KBM-7 (cell line): ENCODE measurements at regions not wholly inside any gene's neighbourhood (a gene's known extent, or its start where the extent isn't known, plus 50 kb on each side); places are given as distances from the start of the nearest gene placed in this dataset.

Source experiments
- DNase-seq: peaks from one replicate; pipeline ENCODE4 v3.0.0-alpha.2; 2015
- in situ Hi-C: fragments of 300-500 bp; cut with MboI; formaldehyde crosslinking; loops from 2 replicates; pipeline ENCODE4 v1.14.3; 2020; ENCODE audit warnings: low sequenced_read_pairs, low pct_unique_long_range_greater_than_20kb, mixed read lengths

DNA sequence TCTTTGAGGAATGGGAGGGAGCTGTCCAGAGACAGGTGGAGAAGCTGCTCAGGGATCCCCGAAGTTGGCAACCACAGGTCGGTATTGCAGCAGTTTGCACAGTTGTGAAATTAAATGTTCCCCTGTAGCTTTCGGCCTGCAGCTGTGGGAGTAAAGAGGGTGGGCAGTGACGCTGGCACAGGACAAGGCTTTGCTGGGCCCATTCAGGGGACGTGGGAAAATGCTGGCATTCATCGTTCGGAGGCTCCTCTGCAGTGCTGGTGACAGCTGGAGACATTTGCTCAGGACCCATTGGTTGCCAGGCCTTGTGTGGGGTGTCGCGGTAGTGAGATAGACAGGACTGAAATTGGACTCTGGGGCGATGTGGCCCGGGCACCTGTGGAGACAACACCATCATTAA, 173.7 kb downstream of the MYCN start:
- no peak for DNase-seq
- in situ Hi-C loops = no loop called here

DNA sequence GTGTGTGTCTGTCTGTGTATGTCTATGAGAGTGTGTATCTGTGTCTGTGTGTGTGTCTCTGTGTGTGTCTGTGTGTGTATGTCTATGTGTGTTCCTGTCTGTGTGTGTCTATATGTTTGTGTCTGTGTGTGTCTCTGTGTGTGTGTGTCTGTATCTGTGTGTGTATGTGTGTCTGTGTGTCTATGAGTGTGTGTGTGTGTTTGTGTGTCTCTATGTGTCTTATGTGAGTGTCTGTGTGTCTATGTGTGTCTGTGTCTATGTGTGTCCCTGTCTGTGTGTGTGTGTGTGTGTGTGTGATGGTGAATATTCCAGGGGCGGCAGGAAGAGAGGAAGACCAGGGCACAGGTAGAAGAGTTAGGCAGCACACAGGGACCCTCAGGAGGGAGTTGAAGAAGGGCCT, 173.2 kb downstream of the MYCN start:
- in situ Hi-C loops = no loop called here
- no peak for DNase-seq

DNA sequence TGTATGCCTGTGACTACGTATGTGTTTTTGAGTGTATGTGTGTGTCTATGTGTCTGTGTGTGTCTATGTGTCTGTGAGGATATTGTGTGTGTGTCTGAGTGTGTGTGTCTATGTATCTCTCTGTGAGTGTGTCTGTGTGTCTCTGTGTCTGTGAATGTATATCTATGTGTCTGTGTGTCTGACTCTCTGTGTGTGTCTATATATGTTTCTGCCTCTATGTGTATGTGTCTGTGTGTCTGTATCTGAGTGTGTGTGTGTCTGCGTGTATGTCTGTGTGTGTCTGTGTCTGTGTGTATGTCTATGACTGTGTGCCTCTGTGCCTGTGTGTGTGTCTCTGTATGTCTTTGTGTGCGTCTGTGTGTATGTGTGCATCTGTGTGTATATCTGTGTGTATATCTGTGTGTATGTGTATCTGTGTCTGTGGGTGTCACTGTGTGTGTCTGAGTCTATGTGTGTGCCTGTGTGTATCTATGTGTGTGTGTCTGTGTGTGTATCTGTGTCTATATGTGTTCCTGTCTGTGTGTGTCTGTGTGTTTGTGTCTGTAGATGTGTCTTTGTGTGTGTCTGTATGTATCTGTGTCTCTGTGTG, 172.7 kb downstream of the MYCN start:
- in situ Hi-C loops = no loop called here
- DNase-seq = no peak

DNA sequence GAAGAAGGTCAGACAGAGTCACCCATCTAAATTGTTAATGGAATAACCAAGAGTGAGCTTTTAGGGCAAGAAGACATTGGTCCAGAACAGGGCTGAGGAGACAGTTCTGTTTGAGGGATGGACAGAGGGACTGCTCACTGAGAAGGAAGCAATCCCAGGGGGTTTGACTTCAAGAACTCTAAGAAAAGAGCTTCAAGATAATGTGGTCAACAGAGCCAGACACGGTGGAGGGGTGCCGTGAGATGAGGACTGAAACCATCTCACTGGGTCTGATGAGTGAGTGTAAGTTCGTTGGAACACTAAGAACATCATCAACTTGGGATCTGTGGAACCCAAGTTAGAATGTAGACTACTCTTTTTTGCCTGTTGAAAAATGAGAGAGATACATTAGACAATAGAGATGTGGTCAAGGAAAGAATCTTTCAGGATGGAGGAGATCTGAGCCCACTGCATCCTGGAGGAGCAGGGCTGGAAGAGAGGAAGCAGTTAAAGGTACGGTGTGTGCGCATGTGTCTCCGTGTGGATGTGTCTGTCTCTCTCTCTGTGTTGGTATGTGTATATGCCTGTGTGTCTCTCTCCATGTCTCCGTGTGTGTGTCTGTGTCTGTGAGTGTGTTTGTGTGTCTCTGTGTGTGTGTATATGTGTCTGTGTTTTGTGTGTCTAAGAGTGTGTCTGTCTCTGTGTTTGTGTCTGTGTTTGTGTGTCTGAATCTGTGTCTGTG, 172.1 kb downstream of the MYCN start:
- in situ Hi-C loops = no loop called here
- DNase-seq = no peak

DNA sequence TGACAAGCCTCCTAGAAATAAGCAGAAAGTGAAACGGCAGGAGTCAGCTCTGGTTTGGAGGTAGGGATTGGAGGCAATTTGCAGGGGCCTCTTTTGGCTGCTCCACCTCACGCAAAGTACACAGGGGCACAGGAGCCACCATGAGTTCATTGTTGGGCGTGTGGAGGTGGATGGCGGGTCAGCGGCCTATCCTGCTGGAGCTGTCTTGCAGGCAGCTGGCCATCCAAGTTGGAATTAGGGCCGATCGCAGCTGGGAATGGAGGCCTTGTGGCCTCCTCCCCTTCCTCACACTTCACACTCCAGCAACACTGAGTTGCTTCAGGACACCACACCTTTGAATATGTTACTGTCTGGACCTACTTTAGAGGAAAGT, 171.5 kb downstream of the MYCN start:
- no peak for DNase-seq
- in situ Hi-C loops = no loop called here

DNA sequence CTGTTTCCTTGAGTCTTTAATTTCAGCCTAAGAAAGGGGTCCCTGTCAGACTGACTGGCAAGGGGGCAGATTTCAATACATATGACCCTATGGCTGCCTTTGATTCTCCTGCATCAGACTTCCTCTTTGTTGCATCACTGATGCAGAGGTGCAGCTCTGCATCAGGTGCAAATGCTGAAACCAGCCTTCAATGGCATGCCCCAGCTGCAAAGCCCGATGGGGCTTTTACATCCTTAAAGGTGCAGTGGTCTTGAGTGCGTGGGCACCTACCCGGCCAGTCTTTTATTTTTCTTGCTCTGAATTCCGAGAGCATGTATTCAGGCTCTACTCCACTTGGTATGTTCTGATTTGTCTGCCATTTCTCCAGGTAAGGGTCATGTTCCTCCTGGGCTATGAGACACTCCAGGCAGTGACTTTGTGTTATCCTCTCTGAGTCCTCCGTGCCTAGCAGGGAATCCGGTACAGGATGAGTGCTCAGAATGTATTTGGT, 169.5 kb downstream of the MYCN start:
- in situ Hi-C loops = no loop called here
- DNase-seq = no peak

DNA sequence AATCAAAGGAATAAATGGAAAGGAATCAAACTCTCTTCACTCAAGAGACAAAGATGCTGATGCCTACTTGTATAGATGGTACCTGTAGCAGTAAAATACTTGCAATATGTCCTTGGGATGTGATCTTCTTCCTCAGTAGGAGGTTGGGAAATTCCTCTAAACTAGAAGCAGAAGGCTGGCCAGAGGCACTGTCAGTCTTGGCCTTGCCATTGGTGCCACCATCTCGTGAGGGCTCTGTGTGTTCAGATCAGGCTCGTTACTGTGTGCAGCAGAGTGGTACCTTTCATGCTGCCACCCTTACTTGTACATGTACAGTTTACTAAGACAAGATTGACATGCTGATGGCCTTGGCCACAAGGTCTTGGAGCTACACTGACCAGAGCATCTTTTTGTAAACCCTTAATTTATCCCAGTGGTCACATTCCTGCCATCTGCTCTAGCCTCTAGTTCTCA, 169.0 kb downstream of the MYCN start:
- DNase-seq = no peak
- in situ Hi-C loops = no loop called here

DNA sequence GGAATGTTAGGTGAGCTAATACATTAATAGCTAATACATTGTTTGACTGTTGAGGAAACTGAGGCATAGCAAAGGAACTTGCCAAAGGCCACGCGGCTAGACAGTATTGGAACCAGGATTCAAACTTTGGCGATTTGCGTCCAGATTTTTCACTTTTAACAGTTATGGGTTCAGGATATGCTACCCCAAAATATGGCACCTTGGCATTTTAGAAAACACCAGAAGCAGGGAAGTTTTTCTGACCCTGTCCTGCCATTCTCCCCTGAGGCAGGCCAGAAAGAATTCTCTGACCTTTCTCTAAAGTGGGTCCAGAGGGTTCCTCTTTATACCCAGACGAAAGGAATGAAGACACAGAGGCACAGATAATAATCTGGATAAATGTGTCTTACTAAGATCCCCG, 166.9 kb downstream of the MYCN start:
- no peak for DNase-seq
- in situ Hi-C loops = no loop called here

DNA sequence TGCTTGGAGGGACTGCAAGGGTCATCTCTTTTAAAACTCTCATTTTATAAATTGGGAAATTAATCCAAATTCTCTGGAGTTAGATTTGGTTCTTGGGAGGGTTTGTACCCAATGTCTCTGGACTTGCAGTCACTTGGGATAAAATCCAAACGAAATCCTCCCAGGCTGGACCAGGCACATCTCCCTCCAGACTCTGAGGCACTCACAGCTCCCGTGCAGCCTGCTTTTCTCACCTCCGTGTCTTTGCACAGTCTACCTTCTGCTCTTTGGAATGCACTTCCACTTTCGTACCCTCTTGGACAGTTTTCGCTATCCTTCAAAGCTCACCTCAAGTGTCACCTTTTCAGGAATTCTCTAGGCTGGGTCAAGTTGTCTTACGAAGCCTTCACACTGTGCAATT, 166.3 kb downstream of the MYCN start:
- DNase-seq = no peak
- in situ Hi-C loops = no loop called here

DNA sequence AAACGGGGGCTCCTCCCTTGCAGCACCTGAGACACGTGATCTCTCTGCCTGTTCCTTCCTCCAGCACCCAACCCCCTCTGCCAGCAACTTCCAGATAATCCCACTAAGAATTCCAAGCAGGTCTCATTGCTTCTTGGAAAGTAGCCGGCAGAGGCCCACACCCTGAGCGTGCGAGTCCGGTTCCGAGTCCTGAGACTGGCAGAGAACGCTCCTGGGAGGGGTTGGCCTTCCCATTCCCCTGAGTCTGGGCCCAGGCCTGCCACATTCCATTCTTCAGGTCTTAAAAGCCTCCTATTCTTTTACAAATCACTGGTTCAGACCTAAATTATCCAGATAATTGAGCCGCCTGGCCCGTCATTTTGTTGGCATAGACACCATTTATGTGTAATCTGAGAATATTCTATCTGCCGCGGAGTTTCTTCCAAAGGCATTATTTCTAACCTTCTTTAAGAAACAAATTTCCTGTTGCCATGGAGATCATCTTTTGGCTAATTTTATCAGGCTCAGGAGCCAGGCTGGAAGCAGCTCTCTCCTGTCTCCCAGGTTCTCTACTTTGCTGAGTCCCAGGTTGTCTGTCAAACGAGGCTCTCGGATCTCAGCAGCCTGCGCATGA, 165.4 kb downstream of the MYCN start:
- no peak for DNase-seq
- in situ Hi-C loops = no loop called here

DNA sequence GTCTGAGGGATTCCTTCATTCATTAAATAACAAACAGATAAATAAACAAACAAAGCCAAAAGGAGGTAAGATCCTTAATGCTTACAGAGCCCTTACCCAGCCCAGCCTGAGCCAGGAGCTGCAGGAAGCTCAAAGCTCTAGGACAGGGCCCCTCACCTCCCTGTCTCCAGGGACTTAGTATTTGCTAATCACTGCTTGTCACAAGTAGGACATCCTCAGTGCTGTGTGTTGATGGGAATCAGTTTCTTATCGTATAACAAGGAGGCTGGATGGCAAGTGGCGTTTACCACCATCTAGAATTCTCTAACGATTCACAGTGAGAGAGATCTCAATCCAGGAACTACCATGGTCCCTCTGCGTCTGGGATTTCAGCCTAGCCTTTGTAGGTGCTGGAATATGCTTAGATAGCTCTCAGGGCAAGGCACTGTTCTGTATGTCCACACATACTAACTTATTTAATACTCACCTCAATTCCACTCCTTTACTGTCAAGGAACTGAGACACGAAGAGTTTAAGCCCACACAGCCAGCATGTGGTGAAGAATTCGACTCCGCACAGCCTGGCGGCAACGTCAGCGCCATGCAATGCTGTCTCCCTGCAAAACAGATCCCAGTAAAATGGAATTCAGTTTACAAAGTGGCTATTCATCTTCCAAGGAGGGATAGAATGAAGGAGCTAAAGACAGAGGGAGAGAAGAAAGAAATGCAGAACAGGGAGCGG, 164.8 kb downstream of the MYCN start:
- in situ Hi-C loops = no loop called here

DNA sequence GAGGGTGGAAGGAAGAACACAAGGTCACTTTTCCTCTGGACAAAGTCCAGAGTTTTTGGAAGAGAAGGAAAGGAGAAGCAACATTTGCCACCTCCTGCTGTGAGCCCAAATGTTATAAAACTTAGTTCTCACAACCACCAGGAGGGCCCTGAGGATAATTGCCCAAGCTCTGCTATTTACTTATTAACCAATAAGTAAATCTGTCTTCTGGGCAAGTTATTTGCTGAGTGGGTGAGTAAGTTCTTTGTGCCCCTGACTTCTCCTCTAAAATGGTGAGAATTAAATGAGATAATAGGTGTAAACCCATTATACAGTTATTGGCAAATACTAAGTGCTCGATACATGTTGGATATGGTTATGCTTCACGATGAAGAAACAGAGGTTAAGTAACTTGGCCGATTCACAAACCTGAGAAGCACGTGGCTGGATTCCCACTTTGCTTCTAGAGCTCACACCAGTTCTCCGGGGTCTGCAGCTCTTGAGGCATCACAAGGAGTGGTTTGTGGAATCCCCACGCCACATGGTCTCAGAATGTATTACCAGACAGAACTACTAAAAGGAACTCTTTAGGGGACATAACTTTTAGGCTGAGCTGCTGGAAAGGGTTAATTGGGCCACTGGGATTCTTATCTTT, 164.1 kb downstream of the MYCN start:
- no peak for DNase-seq
- in situ Hi-C loops = no loop called here

More for the DNA sequence above, 164.8 kb downstream of the MYCN start:
- no peak for DNase-seq

DNA sequence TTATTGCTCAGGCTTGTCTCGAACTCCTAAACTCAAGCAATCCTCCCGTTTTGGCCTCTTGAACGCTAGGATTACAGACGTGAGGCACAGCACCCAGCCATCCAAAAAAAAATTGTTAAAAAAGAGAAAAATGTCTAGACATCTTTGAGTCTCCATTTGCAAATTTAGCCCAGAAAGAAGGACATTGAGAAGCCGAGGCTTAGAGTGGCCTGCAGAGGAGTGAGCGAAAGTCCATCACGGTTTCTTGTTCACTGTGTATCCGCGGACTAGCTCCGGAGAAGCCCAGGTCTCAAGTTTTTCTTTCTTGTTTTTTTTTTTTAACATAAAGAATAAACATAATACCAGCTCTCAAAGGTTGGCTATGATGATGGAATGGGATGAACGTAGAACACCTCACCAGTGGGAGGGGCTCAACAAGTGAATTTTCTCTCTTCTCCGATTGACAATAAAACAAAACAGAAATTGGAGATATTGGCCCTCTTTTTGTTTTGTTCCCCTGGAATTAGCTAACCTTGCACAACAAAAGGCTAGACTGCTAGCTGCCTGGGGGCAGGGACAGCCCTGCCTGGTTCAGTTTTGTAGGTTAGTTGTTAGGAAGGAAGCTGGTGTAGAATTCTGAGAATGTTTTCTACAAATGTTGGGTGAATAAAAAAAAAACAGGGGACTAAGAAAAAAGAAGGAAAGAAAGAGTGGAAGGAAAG, 163.4 kb downstream of the MYCN start:
- in situ Hi-C loops = no loop called here
- no peak for DNase-seq

DNA sequence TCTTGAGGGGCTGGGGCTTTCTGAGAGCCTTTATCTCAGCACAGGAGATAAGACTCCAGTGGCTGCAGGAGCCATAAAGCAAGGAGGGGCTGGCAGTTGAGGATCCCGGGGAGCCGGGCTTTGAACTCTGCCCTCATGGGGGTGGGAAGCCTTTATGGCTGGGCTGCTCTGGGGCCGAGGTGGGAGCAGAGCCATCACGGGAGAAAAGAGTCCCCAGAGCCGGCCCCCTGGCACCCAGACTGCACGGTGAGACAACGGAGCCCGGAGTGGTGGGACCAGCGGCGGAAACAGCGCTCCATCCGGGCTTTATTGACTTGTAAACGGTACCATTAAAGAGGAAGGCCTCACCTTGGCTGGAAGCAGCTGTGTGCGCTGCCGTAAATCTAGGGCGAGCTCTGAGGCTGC, 162.6 kb downstream of the MYCN start:
- DNase-seq = no peak
- in situ Hi-C loops = no loop called here

DNA sequence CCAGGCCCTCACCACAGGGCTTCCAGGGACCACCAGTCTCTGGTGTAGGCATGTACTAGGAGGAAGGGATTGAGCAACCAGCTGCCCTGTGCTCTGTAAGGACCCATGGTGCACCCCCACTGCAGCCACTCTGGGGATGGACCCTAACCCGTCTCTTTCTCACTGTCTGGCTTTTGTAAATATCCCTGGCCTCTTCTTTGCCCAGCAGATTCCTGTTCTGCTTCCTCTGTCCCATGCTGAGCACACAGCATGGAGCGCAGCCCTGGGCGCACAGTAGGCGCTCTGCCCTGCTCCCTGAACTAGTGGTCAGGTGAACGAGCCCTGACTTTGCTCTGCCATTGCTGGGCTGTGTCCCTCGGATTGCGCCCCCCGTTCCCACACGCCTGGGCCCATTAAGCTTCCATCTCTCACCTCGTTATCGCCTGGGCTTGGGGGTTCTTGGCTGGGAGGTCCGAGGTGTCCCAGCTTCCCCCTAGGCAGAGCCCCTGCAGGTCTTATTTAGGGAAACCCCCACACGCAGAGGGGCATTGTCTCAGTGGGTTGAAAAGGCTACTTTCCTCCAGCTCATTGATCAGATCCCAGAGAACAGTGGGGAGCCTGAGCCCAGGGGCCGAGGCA, 162.1 kb downstream of the MYCN start:
- in situ Hi-C loops = no loop called here
- DNase-seq = no peak

DNA sequence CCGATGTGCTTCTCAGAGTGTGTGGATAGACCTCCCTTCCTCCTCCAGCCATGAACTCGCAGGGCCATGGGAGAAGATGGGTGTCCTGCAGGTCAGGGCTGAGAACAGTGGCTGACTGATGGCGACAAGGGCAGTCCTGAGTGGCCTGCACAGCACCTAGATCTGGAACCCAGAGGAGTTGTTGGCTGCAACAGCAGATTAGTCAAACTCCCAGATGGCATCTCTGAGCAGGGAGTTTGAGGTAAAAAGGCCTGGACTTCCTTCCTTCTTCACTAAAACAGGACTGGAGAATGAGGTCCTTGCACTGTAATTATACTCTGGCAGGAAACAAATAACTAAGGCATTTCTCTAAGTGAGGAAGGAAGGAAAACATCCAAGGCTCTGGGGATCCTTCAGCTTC, 160.8 kb downstream of the MYCN start:
- DNase-seq = no peak
- in situ Hi-C loops = no loop called here

DNA sequence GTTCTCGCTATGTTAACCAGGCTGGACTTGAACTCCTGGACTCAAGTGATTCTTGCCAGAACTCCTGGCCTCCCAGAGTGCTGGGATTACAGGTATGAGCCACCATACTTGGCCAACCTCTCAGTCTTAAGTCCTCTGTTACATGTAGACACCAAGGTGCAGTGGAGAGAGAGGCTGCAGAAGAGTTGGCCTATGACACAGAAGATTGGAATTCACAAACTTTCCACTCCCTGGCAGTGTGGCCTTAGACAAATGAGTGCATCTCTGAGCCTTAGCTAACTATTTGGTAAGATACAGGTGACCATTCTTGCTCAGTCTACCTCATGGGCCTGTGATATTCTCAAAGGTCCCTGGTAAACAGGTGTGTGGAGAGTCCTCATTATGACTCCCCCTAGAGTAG, 159.7 kb downstream of the MYCN start:
- in situ Hi-C loops = no loop called here
- no peak for DNase-seq

DNA sequence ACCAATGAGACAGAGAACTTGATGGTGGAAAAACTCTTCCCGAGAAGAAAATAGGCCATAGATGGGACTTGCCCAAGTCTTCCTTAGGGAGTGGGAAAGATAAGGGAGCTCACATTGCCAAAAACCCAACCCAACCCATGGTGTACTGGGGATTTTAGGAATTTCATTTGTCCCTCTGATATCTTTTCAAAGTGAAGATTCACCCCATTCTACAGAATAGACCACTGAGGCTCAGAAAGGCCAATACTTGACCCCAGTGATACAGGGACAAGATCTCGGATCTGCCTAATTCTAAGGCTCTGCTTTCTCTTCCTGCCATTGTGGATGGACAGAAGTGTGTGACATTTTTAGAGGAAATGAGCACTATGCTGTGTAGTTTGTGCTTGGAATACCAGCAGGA, 159.0 kb downstream of the MYCN start:
- DNase-seq = no peak
- in situ Hi-C loops = no loop called here

DNA sequence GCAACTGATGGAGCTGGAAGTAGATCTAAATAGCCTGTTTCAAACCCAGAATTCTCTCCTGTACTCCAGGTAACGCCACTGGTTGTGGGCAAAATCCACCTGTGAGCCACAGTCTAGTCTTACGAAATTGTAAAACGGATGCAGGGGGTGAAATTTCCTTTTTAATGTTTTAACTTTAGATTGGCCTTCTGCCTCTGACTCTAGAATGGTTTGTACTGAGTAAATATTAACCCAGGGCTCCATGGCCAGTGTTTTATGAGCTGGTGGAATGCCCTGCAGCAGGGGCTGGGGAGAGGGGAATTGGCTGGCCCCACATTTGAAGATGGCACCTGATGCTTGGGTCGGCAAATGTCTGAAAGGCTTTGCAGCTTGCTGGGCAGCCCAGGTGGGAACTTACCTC, 156.6 kb downstream of the MYCN start:
- no peak for DNase-seq
- in situ Hi-C loops = no loop called here
